GM12878 (cell line): ENCODE measurements at regions not wholly inside any gene's neighbourhood (a gene's known extent, or its start where the extent isn't known, plus 50 kb on each side); places are given as distances from the start of the nearest gene placed in this dataset.

Source experiments
- ATAC-seq: fragments of 200-7000 bp; cut with Tn5 transposase; 3 replicates; pipeline ENCODE4 v1.9.1; 2020; ENCODE audit warnings: mild to moderate bottlenecking, moderate library complexity
- BruUV-seq: library from RNA; stranded (reverse); fragments of 400-500 nt; replicated peaks from 2 replicates; lab custom pipeline; 2021; lab: Mats Ljungman, UMichigan
- CTCF ChIA-PET: fragments of 300-600 bp; sonication (Branson Sonifier 250); formaldehyde crosslinking; extraction: SDS; loops from one replicate; lab custom pipeline; 2021; ENCODE audit warnings: inconsistent platforms; lab: Yijun Ruan, JAX
- POLR2A ChIA-PET: fragments of 350-600 bp; formaldehyde crosslinking; extraction: SDS; loops from one replicate; lab custom pipeline; 2021; ENCODE audit warnings: inconsistent platforms; lab: Charles Lee
- RAD21 ChIA-PET: fragments of 300-600 bp; sonication (Branson Sonifier 250); formaldehyde crosslinking; loops from one replicate; lab custom pipeline; 2023; ENCODE audit warnings: antibody characterized with exemption; ENCODE audit not compliant: unreplicated experiment; lab: Charles Lee
- SMC1A ChIA-PET: fragments of 300-600 bp; sonication (Branson Sonifier 250); formaldehyde crosslinking; loops from one replicate; lab custom pipeline; 2023; ENCODE audit not compliant: unreplicated experiment, uncharacterized antibody; lab: Charles Lee
- DNase-seq: peaks from one replicate; pipeline ENCODE4 v3.0.0-alpha.2; 2011; ENCODE audit warnings: low read depth, low spot score
- FAIRE-seq: peaks from 3 replicates; lab custom pipeline; 2011; peaks lifted over from hg19 to GRCh38; lab: Jason Lieb, UNC
- H2AFZ ChIP-seq: 2 replicates; pipeline ENCODE4 v1.6.0; 2011; ENCODE audit warnings: low read depth, low read length, control low read depth; ENCODE audit not compliant: control insufficient read depth
- H3K27ac ChIP-seq: 2 replicates; pipeline ENCODE4 v1.5.1; 2011; ENCODE audit warnings: control low read depth; ENCODE audit not compliant: control insufficient read depth, insufficient read depth
- H3K27me3 ChIP-seq, 2 experiments: replicated peaks in 1 of 2; 2 replicates each; pipeline versions ENCODE4 v1.6.0 to v1.6.1; 2011; ENCODE audit warnings: low read length in 1 of 2; ENCODE audit not compliant: control insufficient read depth in 2 of 2, insufficient read depth in 2 of 2
- H3K36me3 ChIP-seq, 2 experiments: 2 replicates each; pipeline ENCODE4 v1.5.1; 2011; ENCODE audit warnings: low read length in 1 of 2; ENCODE audit not compliant: control insufficient read depth in 2 of 2, insufficient read depth in 2 of 2
- H3K4me1 ChIP-seq: 2 replicates; pipeline ENCODE4 v1.6.1; 2011; ENCODE audit warnings: mild to moderate bottlenecking, low read length, moderate library complexity, mixed read lengths; ENCODE audit not compliant: control insufficient read depth, insufficient read depth
- H3K4me2 ChIP-seq: 2 replicates; pipeline ENCODE4 v1.6.0; 2011; ENCODE audit warnings: control low read depth; ENCODE audit not compliant: control insufficient read depth, insufficient read depth
- H3K4me3 ChIP-seq: fragments of 200-600 bp; sonication (generic); 2 replicates; pipeline ENCODE4 v1.5.1; 2016
- H3K79me2 ChIP-seq: 2 replicates; pipeline ENCODE4 v1.6.0; 2011; ENCODE audit warnings: low read length; ENCODE audit not compliant: control insufficient read depth, insufficient read depth
- H3K9ac ChIP-seq: 2 replicates; pipeline ENCODE4 v1.8.0; 2011; ENCODE audit warnings: low read length, control low read depth, mixed read lengths; ENCODE audit not compliant: control insufficient read depth, insufficient read depth
- H3K9me3 ChIP-seq: replicated peaks from 3 replicates; pipeline ENCODE4 v1.5.1; 2011; ENCODE audit warnings: mild to moderate bottlenecking, low read length; ENCODE audit not compliant: control insufficient read depth, insufficient read depth
- H4K20me1 ChIP-seq: 2 replicates; pipeline ENCODE4 v1.6.0; 2011; ENCODE audit not compliant: control insufficient read depth, insufficient read depth
- BMI1 ChIP-seq: fragments of 450-650 bp; IDR thresholded peaks from 2 replicates; pipeline ENCODE4 v1.6.1; 2016; ENCODE audit warnings: mild to moderate bottlenecking, moderate library complexity, borderline replicate concordance
- CHD2 ChIP-seq: IDR thresholded peaks from 2 replicates; pipeline ENCODE4 v1.6.1; 2011; ENCODE audit warnings: low read depth, low read length, improper control_type of control experiment, borderline replicate concordance
- EP300 ChIP-seq, 2 experiments: fragments of 150-350 bp in 1 of 2; IDR thresholded peaks; 2 replicates each; pipeline ENCODE4 v1.6.1; 2011 to 2012; ENCODE audit warnings: low read depth in 2 of 2, low read length in 2 of 2, borderline replicate concordance in 1 of 2, improper control_type of control experiment in 1 of 2, inconsistent platforms in 1 of 2; ENCODE audit not compliant: control insufficient read depth in 1 of 2
- ETV6 ChIP-seq, 2 experiments: fragments of 450-650 bp in 1 of 2; IDR thresholded peaks in 1 of 2; conservative IDR thresholded peaks in 1 of 2; 2 replicates each; pipeline ENCODE4 v1.6.1; 2014; ENCODE audit warnings: antibody characterized with exemption in 1 of 2, borderline replicate concordance in 1 of 2, low read depth in 1 of 2, mild to moderate bottlenecking in 1 of 2, moderate library complexity in 1 of 2
- IKZF2 ChIP-seq, 2 experiments: fragments of 450-650 bp; IDR thresholded peaks; 2 replicates each; pipeline ENCODE4 v1.6.1; 2017; ENCODE audit warnings: mild to moderate bottlenecking in 2 of 2, moderate library complexity in 2 of 2
- PAX8 ChIP-seq: fragments of 450-650 bp; IDR thresholded peaks from 2 replicates; pipeline ENCODE4 v1.6.1; 2017; ENCODE audit warnings: mild to moderate bottlenecking, moderate library complexity
- SIX5 ChIP-seq: IDR thresholded peaks from 2 replicates; pipeline ENCODE4 v1.6.1; 2011; ENCODE audit warnings: mild to moderate bottlenecking, low read depth, low read length, moderate library complexity; ENCODE audit not compliant: severe bottlenecking
- ZZZ3 ChIP-seq: IDR thresholded peaks from 2 replicates; pipeline ENCODE4 v1.6.1; 2011; ENCODE audit warnings: low read depth; ENCODE audit not compliant: control insufficient read depth, insufficient read length
- WGBS: methylation state at CpG from one replicate; pipeline ENCODE4 v1.1.6; 2016; ENCODE audit warnings: low lambda C conversion rate; ENCODE audit not compliant: insufficient replicate concordance, insufficient coverage; ENCODE audit errors: missing lambda C conversion rate; 5-methylcytosine and 5-hydroxymethylcytosine counted together
- in situ Hi-C: fragments of 300-500 bp; cut with MboI; formaldehyde crosslinking; loops from 9 replicates; pipeline ENCODE4 v1.14.3; 2018; ENCODE audit warnings: mixed read lengths
- intact Hi-C: fragments of 100-400 bp; cut with micrococcal nuclease; formaldehyde crosslinking; loops from one replicate; pipeline ENCODE4 v1.14.2; 2022; ENCODE audit not compliant: unreplicated experiment
- TF ChIP-seq, protein P1 (sequence below): IDR thresholded peaks from 2 replicates; pipeline ENCODE4 v1.6.1; 2011; ENCODE audit warnings: low read depth, mild to moderate bottlenecking, low read length, moderate library complexity, borderline replicate concordance; ENCODE audit errors: extremely low read depth
- TF ChIP-seq, protein P2 (sequence below): fragments of 150-350 bp; IDR thresholded peaks from 2 replicates; pipeline ENCODE4 v1.6.1; 2016; ENCODE audit warnings: low read depth, low read length

DNA sequence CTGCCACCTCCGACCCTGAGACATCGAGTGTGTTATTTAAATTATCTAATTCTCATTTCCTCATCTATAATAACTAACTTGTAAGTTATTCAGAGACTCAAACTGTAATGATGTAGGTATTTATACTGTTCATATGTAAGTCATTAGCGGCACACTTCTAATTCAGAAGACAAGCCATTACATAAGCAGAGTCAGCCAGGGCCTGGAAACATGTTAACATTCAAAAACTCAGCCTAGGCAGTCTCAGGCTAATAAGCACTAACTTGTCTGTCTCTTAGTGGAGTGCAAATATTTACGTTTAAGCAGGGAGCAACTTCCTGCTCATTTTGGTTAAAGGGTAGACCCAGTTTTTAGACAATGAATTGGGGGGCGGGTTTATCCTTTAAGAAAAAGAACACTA is 598.4 kb downstream of the ACTL7B start:
- ChIA-PET RAD21 (interaction anchor here (0.6 kb wide), 1 partner anchor 13 kb away, joined by 3 read pairs; no protein-coding TSS in a partner anchor), SMC1A (no interaction called here), CTCF (interaction anchor here (1.3 kb wide), 1 partner anchor 15 kb away, joined by 3 read pairs; no protein-coding TSS in a partner anchor), POLR2A (no interaction called here)
- no peak for DNase-seq
- no peak for ATAC-seq
- in situ Hi-C loops (loop anchor here (25.0 kb wide), 1 partner anchor 770 kb away; the partner anchor contains the start of gene KLF4), intact Hi-C loops (no loop called here)
- 41% methylated on average over 5 of the region's 5 CpGs for WGBS
- Histone ChIP-seq H3K4me3 (no peak overlapping the region), H3K27me3 (no peaks in the 10 kb centered on the region), H3K9ac (no peak overlapping the region), H3K4me2 (no peak overlapping the region), H3K36me3 (no peaks in the 10 kb centered on the region), H3K4me1 (no peaks in the 10 kb centered on the region), H3K27ac (no peak overlapping the region), H2AFZ (no peak overlapping the region), H4K20me1 (no peaks in the 10 kb centered on the region), H3K79me2 (no peaks in the 10 kb centered on the region), H3K9me3 (no peaks in the 10 kb centered on the region)
- TF ChIP-seq IKZF2 (IDR thresholded peaks at IDR 0.05), result no peak
- no peak for TF ChIP-seq BMI1
- TF ChIP-seq ETV6 (conservative IDR thresholded peaks at IDR 0.05 in 1 of 2, IDR thresholded peaks at IDR 0.05 in 1 of 2; ENCODE audit: borderline replicate concordance in 1 of 2, low read depth in 1 of 2), result no peak
- no peak for TF ChIP-seq SIX5
- no peak for TF ChIP-seq ZZZ3
- TF ChIP-seq EP300 (IDR thresholded peaks at IDR 0.05; ENCODE audit: borderline replicate concordance in 1 of 2, control insufficient read depth in 1 of 2, low read depth in 2 of 2, low read length in 2 of 2), result no peak
- TF ChIP-seq CHD2, result no peak
- TF ChIP-seq, protein P1, sequence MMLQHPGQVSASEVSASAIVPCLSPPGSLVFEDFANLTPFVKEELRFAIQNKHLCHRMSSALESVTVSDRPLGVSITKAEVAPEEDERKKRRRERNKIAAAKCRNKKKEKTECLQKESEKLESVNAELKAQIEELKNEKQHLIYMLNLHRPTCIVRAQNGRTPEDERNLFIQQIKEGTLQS, result no peak
- TF ChIP-seq, protein P2, sequence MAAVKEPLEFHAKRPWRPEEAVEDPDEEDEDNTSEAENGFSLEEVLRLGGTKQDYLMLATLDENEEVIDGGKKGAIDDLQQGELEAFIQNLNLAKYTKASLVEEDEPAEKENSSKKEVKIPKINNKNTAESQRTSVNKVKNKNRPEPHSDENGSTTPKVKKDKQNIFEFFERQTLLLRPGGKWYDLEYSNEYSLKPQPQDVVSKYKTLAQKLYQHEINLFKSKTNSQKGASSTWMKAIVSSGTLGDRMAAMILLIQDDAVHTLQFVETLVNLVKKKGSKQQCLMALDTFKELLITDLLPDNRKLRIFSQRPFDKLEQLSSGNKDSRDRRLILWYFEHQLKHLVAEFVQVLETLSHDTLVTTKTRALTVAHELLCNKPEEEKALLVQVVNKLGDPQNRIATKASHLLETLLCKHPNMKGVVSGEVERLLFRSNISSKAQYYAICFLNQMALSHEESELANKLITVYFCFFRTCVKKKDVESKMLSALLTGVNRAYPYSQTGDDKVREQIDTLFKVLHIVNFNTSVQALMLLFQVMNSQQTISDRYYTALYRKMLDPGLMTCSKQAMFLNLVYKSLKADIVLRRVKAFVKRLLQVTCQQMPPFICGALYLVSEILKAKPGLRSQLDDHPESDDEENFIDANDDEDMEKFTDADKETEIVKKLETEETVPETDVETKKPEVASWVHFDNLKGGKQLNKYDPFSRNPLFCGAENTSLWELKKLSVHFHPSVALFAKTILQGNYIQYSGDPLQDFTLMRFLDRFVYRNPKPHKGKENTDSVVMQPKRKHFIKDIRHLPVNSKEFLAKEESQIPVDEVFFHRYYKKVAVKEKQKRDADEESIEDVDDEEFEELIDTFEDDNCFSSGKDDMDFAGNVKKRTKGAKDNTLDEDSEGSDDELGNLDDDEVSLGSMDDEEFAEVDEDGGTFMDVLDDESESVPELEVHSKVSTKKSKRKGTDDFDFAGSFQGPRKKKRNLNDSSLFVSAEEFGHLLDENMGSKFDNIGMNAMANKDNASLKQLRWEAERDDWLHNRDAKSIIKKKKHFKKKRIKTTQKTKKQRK, result no peak
- no peak for TF ChIP-seq PAX8
- no peak for FAIRE-seq
- no TSS peak for BruUV-seq
